ENCODE measurements at regions not wholly inside any gene's neighbourhood (a gene's known extent, or its start where the extent isn't known, plus 50 kb on each side); places are given as distances from the start of the nearest gene placed in this dataset.

GRCh38 chr10:78432583-78432982 lies 398.9 kb downstream of the RPS24 start:
- H3K4me1 ChIP-seq (ENCODE audit: insufficient read depth, insufficient read length) = peaks cover 9% of the 10 kb centered on the region
- no peak overlapping the region for H3K4me3 ChIP-seq (ENCODE audit: insufficient read length, low read depth)
- H3K36me3 ChIP-seq (ENCODE audit: insufficient read depth, insufficient read length, low read length) = no peaks in the 10 kb centered on the region
- H3K27me3 ChIP-seq (ENCODE audit: insufficient read depth, insufficient read length) = no peaks in the 10 kb centered on the region
- no peak for DNase-seq (ENCODE audit: low read depth, low spot score)
- no peak overlapping the region for H3K9ac ChIP-seq (ENCODE audit: insufficient read length, low read depth)
- TF ChIP-seq ZNF274 (IDR thresholded peaks at IDR 0.05; ENCODE audit: low read depth, low read length) (no peak), SUZ12 (IDR thresholded peaks at IDR 0.05; ENCODE audit: extremely low read depth, insufficient read depth, insufficient read length) (no peak), YY1 (IDR thresholded peaks at IDR 0.05; ENCODE audit: insufficient read depth, insufficient read length) (no peak)
- H3K9me3 ChIP-seq (ENCODE audit: insufficient read depth, low read length) = no peaks in the 10 kb centered on the region

DNA sequence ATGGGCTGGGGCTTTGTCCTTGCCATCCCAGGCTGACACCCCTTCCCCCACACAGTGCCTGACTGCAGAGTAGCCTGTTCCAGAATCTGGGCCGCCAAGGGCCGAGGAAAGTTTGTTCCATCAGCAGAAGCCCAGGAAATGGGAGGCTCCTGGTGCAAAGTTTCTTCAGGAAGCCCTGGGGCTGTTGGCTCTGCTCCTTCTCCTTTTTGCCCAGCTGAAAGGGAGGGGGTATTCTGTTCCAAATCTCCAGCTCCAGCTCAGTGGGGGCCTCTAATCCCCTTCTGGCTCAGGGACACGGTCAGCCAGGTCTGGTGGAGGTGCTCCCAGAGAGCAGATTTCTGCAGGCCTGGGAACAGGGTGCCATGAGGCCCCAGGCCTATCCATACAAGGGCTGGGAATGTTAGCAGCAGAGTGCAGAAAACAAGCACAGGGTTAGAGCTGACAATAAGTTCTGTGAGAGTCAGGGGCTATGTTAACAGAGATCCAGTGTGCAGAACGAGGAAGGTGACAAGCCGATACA lies 399.5 kb downstream of the RPS24 start:
- no peak for DNase-seq (ENCODE audit: low read depth, low spot score)
- Histone ChIP-seq H3K9ac (ENCODE audit: insufficient read length, low read depth) (no peak overlapping the region), H3K27me3 (ENCODE audit: insufficient read depth, insufficient read length) (no peaks in the 10 kb centered on the region), H3K9me3 (ENCODE audit: insufficient read depth, low read length) (no peaks in the 10 kb centered on the region), H3K36me3 (ENCODE audit: insufficient read depth, insufficient read length, low read length) (no peaks in the 10 kb centered on the region), H3K4me3 (ENCODE audit: insufficient read length, low read depth) (no peak overlapping the region), H3K4me1 (ENCODE audit: insufficient read depth, insufficient read length) (peaks cover 9% of the 10 kb centered on the region)
- TF ChIP-seq ZNF274 (IDR thresholded peaks at IDR 0.05; ENCODE audit: low read depth, low read length) = no peak
- no peak for TF ChIP-seq SUZ12 (IDR thresholded peaks at IDR 0.05; ENCODE audit: extremely low read depth, insufficient read depth, insufficient read length)
- TF ChIP-seq YY1 (IDR thresholded peaks at IDR 0.05; ENCODE audit: insufficient read depth, insufficient read length) = no peak

DNA sequence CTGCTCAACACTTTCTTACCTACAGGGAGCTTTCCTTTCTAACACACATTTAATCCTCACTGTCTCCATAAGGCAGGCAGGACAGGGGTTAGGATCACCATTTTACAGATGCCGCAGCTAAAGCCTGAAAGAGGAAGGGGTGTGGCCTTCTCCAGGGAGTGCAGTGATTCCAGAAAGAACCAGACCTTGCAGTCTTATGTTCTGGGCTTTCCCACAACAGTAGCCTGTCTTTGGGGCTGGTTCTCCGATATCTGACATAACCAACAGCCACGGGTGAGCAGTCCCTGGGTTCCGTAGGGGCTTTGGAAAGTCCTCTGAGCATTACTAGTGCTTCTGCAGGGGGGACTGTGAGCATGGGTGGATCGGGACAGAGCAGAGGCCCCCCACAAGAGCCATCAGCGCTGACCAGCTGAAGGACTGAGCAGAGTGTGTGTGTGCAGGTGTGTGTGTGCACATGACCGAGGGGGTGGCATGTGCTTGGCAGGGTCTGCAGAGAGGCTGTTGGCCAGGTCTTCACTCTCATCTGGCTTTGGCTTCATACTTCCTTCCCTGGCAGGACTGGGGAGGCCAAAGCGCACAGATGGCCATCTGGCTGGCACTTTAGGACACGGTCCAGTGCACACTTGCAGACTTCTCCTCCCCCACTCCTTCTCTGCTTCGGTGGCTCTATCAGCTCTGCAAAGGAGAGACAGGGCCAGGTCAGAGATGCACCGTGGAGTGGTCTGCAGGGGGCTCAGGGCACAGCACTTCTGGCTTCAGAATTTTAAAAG lies 400.3 kb downstream of the RPS24 start:
- Histone ChIP-seq H3K9ac (ENCODE audit: insufficient read length, low read depth) (no peak overlapping the region), H3K9me3 (ENCODE audit: insufficient read depth, low read length) (no peaks in the 10 kb centered on the region), H3K4me1 (ENCODE audit: insufficient read depth, insufficient read length) (peaks cover 9% of the 10 kb centered on the region), H3K27me3 (ENCODE audit: insufficient read depth, insufficient read length) (no peaks in the 10 kb centered on the region), H3K36me3 (ENCODE audit: insufficient read depth, insufficient read length, low read length) (no peaks in the 10 kb centered on the region), H3K4me3 (ENCODE audit: insufficient read length, low read depth) (no peak overlapping the region)
- no peak for DNase-seq (ENCODE audit: low read depth, low spot score)
- no peak for TF ChIP-seq SUZ12 (IDR thresholded peaks at IDR 0.05; ENCODE audit: extremely low read depth, insufficient read depth, insufficient read length)
- no peak for TF ChIP-seq ZNF274 (IDR thresholded peaks at IDR 0.05; ENCODE audit: low read depth, low read length)
- no peak for TF ChIP-seq YY1 (IDR thresholded peaks at IDR 0.05; ENCODE audit: insufficient read depth, insufficient read length)

- no peaks in the 10 kb centered on the region for H3K27me3 ChIP-seq (ENCODE audit: insufficient read depth, insufficient read length)
- no peak overlapping the region for H3K4me3 ChIP-seq (ENCODE audit: insufficient read length, low read depth)
- no peaks in the 10 kb centered on the region for H3K36me3 ChIP-seq (ENCODE audit: insufficient read depth, insufficient read length, low read length)
- TF ChIP-seq YY1 (IDR thresholded peaks at IDR 0.05; ENCODE audit: insufficient read depth, insufficient read length) = no peak
- TF ChIP-seq ZNF274 (IDR thresholded peaks at IDR 0.05; ENCODE audit: low read depth, low read length) = no peak
- no peak for TF ChIP-seq SUZ12 (IDR thresholded peaks at IDR 0.05; ENCODE audit: extremely low read depth, insufficient read depth, insufficient read length)
- H3K9me3 ChIP-seq (ENCODE audit: insufficient read depth, low read length) = no peaks in the 10 kb centered on the region
- H3K4me1 ChIP-seq (ENCODE audit: insufficient read depth, insufficient read length) = peaks cover 9% of the 10 kb centered on the region
- H3K9ac ChIP-seq (ENCODE audit: insufficient read length, low read depth) = no peak overlapping the region
- DNase-seq (ENCODE audit: low read depth, low spot score) = no peak
These were observed 401.2 kb downstream of the RPS24 start for GRCh38 chr10:78434886-78435285.

- DNase-seq (ENCODE audit: low read depth, low spot score) = no peak
- H3K9me3 ChIP-seq (ENCODE audit: insufficient read depth, low read length) = no peaks in the 10 kb centered on the region
- no peak overlapping the region for H3K4me3 ChIP-seq (ENCODE audit: insufficient read length, low read depth)
- no peaks in the 10 kb centered on the region for H3K27me3 ChIP-seq (ENCODE audit: insufficient read depth, insufficient read length)
- peaks cover 9% of the 10 kb centered on the region for H3K4me1 ChIP-seq (ENCODE audit: insufficient read depth, insufficient read length)
- no peak overlapping the region for H3K9ac ChIP-seq (ENCODE audit: insufficient read length, low read depth)
- no peak for TF ChIP-seq ZNF274 (IDR thresholded peaks at IDR 0.05; ENCODE audit: low read depth, low read length)
- TF ChIP-seq SUZ12 (IDR thresholded peaks at IDR 0.05; ENCODE audit: extremely low read depth, insufficient read depth, insufficient read length) = no peak
- TF ChIP-seq YY1 (IDR thresholded peaks at IDR 0.05; ENCODE audit: insufficient read depth, insufficient read length) = no peak
- H3K36me3 ChIP-seq (ENCODE audit: insufficient read depth, insufficient read length, low read length) = no peaks in the 10 kb centered on the region
These were observed 402.0 kb downstream of the RPS24 start for GRCh38 chr10:78435484-78436221.

DNA sequence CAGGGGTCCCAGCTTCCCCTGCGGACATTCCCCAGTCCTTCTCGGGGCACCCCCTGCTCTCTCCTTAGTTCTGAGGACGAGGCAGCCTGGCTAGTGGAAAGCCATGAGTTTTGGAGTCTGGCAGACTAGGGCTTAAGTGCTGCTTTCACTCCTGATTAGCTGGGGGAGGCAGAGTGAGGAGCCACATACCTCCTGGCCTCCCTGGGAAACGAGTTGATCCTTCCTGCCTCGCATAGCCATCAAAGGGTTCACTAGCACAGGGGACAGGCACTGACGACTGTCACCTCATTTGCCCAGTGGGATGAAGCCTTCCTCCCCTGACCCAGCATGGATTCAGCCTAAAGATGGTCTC lies 402.5 kb downstream of the RPS24 start:
- TF ChIP-seq ZNF274 (IDR thresholded peaks at IDR 0.05; ENCODE audit: low read depth, low read length) = no peak
- H3K36me3 ChIP-seq (ENCODE audit: insufficient read depth, insufficient read length, low read length) = no peaks in the 10 kb centered on the region
- H3K9ac ChIP-seq (ENCODE audit: insufficient read length, low read depth) = no peak overlapping the region
- DNase-seq (ENCODE audit: low read depth, low spot score) = no peak
- no peaks in the 10 kb centered on the region for H3K27me3 ChIP-seq (ENCODE audit: insufficient read depth, insufficient read length)
- H3K9me3 ChIP-seq (ENCODE audit: insufficient read depth, low read length) = no peaks in the 10 kb centered on the region
- H3K4me3 ChIP-seq (ENCODE audit: insufficient read length, low read depth) = no peak overlapping the region
- peaks cover 9% of the 10 kb centered on the region for H3K4me1 ChIP-seq (ENCODE audit: insufficient read depth, insufficient read length)

DNA sequence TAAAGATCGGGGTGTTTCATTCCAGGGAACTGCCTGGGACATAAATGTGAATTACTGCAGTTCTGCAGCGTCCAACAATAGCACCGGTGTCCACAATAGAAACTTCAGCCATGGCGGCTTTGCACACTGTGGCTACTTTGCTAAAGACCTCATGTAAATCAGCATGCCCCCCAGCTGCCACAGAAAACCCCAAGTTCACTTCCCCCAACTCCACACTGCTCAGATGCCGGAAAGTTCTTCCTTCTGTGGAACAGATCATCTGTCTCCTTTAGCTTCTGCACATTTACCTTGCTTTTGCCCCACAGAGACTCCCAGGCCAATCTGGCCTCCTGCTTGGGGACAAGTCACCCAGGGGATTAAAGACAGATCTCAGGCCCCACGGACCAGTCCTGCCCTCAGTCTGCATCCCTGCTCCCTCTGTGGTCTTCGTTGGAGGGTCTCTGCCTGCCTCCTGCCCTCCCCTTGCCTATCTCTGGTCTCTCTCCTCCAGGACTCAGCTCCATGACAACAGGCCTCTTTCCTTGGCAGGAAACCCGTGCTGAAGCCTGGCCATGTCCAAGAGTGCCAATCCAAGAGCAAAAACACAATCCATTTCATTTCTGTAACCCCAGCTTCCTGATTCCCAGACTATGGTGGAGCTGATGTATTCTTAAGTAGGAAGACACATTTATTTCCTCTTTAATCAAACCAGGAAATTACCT lies 403.2 kb downstream of the RPS24 start:
- Histone ChIP-seq H3K36me3 (ENCODE audit: insufficient read depth, insufficient read length, low read length) (no peaks in the 10 kb centered on the region), H3K9ac (ENCODE audit: insufficient read length, low read depth) (no peak overlapping the region), H3K27me3 (ENCODE audit: insufficient read depth, insufficient read length) (no peaks in the 10 kb centered on the region), H3K9me3 (ENCODE audit: insufficient read depth, low read length) (no peaks in the 10 kb centered on the region), H3K4me1 (ENCODE audit: insufficient read depth, insufficient read length) (peaks cover 9% of the 10 kb centered on the region), H3K4me3 (ENCODE audit: insufficient read length, low read depth) (no peak overlapping the region)
- TF ChIP-seq SUZ12 (IDR thresholded peaks at IDR 0.05; ENCODE audit: extremely low read depth, insufficient read depth, insufficient read length) (no peak), YY1 (IDR thresholded peaks at IDR 0.05; ENCODE audit: insufficient read depth, insufficient read length) (no peak), ZNF274 (IDR thresholded peaks at IDR 0.05; ENCODE audit: low read depth, low read length) (no peak)
- no peak for DNase-seq (ENCODE audit: low read depth, low spot score)
